HTR-8/SVneo (cell line): ENCODE measurements at regions not wholly inside any gene's neighbourhood (a gene's known extent, or its start where the extent isn't known, plus 50 kb on each side); places are given as distances from the start of the nearest gene placed in this dataset.

Experiments used
- DNase-seq: peaks from one replicate; pipeline ENCODE4 v3.0.0; 2011; ENCODE audit warnings: low spot score, mixed read lengths; ENCODE audit not compliant: insufficient read length
- FAIRE-seq: peaks from 2 replicates; lab custom pipeline; 2011; peaks lifted over from hg19 to GRCh38; lab: Jason Lieb, UNC

- FAIRE-seq (no peak), DNase-seq (peak; percentile 31)
These were observed 214.4 kb upstream of the KIAA1217 start for GRCh38 chr10:23994459-23995046.

- DNase-seq (no peak), FAIRE-seq (no peak)
These were observed 209.5 kb upstream of the KIAA1217 start for GRCh38 chr10:23999445-23999844.

GRCh38 chr10:24000271-24000813 lies 208.6 kb upstream of the KIAA1217 start:
- FAIRE-seq (no peak), DNase-seq (no peak)

DNA sequence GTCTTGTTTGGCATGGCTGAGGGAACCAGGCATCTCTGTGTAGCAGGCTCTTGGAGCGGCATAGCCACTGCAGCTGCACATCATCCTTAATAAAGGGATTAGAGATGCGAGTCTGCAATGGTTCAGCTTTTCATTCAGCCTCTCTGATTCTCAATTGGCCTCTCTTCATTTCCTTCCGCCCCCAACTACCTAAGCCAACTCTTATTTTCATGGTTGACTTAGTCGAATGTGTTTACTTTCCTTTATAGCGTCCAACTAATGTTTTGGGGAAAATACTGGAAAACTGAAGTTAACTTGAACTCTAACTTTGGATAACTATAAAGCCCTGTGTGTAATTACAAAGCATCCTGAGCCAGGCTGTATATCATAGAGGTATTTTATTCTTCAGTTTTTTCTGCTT lies 202.2 kb upstream of the KIAA1217 start:
- DNase-seq (no peak), FAIRE-seq (no peak)

DNA sequence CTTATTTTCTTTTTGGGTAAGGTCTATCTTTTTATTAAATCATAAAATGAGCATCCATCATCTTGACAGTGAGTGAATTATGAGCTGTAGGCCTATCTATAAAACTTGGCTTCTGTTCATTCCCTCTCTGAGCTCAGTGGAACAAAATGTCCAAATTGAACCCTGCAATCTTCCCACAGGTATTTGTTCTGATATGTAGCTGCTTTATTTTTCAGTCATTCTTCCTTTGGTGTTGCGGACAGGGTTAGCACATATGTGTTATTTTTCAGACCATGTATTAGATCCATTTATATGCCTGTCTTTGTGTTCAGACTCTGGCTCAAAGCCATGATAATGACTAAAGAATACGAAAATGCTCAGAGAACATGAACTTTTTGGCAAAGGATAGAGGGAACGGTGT lies 201.6 kb upstream of the KIAA1217 start:
- no peak for DNase-seq
- FAIRE-seq: no peak

DNA sequence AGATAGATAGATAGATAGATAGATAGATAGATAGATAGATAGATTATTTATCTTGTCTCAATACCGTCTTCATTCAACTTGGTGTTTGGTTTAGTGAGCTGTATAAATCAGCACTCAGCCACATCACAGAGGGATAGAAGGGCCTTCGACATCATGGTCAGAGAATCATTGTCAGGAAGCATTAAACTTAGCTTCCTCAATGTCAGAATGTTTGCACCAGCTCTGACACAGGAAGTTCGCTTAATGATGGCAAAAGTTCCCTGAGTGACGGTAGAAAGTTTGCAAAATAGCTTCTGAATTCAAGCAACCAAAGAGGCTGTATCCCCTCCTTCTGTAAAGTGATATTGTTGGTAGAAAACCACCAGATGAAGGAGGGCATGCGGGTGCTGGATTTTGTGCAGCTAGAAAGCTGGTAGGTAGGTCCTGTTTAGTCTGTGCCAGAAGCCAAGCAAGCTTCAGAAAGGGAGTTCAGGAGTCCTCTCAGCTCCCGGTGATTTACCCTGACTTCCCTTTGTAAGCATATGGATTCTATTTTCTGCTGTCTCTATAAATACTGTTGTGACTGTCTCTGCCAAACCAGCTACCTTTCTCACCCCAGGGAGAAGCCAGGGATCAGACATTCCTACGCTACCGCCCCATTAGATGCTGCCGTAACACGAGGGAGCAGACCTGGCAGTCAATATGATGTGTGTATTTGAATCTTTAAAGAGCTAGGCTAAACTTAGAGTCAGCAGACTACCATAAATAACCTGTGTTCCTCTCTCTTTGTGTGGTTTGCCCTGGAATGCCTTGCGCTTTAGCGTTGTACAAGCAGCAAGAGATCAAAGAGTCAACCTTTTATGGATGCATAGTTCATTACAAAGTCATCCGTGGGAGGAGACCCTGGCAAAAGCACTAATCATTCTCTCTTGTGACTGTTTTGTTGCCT lies 200.5 kb upstream of the KIAA1217 start:
- FAIRE-seq: no peak
- no peak for DNase-seq

DNA sequence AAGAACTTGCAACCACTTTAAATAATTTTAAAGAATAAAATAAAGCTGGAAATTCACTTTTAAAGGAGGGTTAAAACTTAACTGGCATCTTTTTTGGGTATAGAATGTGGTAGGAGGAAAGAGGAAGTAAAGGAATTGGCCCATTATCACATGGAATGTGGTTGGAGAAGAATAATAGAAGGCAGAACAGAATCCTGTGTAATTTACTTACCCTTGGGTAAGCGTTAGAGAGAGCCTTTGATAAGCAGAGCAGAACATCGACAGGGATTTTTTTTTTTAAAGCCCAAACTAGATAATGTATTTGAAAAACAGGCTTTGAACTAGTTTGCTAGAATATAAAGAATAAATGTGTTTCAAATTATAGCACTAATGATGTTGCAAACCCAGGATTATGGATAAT lies 199.8 kb upstream of the KIAA1217 start:
- no peak for DNase-seq
- FAIRE-seq: no peak

DNA sequence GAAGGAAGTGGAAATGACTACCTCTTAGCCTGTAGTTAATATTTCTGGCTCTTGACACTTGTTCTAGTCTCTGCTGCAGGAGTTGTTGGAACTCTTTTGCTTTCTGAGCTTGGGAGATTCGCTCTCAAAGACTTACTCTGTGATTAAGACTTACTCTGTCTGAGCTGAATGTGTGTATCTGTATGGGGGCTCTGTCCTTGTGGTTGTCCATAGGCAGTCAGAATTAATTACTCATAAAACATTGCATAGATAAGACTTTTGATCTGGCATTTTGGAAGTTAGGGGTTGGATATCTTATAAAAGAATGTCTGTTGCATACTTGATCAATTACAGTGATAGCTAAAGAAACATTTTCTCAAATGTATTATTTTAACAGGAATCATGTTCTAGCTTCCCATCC lies 199.2 kb upstream of the KIAA1217 start:
- FAIRE-seq (no peak), DNase-seq (no peak)

DNA sequence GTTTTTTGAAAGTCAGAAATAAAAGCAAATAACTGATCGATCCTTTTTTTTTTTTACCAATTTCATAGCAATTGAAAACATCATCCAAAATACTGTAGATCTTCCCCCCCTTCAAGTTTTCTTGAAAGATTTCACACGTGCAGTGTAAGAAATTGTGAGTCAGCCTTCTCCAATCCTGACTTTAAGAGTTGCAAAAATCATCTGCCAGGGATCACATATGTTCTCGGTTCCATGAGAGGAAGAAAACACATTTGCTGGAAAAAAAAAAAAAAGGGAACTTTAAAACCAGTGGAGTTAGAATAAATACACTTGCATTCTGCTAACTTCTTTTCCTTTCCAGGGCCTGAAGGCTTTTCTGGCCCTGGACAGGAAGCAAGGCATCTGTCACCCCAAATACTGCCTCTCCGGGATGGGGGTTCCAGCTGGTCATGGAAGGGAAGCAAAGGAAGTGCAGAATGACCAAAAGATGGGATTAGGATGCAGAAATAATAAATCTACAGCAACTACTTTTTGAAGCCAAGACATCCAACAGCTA lies 198.4 kb upstream of the KIAA1217 start:
- FAIRE-seq (no peak), DNase-seq (no peak)

DNA sequence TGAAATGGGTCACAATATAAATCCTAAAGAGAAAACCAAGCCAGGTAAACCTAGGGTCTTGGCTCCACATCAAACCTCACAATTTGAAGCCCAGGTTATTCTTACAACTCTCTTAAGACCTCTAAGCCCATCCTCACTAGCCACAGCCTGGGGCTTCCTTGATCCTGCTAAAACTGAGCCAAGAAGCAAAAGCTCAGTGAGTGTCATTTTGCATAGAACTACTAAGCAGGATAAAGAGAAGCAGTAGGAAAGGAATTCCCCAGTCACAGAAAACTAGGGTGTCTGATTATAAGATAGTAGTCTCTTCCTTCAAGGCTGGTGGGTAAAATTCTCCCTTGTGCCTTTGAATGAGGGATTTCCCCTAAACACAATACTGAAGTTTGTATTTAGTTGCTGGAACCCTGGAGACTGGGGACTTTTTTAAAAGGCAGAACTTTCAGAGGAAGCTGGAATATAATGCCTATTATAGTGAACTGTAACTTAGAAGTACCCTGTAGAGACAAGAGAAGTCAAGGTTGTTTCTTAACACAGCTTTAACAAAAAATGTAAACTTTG lies 196.6 kb upstream of the KIAA1217 start:
- no peak for FAIRE-seq
- no peak for DNase-seq

GRCh38 chr10:24027107-24027506 lies 181.8 kb upstream of the KIAA1217 start:
- DNase-seq: no peak
- no peak for FAIRE-seq

DNA sequence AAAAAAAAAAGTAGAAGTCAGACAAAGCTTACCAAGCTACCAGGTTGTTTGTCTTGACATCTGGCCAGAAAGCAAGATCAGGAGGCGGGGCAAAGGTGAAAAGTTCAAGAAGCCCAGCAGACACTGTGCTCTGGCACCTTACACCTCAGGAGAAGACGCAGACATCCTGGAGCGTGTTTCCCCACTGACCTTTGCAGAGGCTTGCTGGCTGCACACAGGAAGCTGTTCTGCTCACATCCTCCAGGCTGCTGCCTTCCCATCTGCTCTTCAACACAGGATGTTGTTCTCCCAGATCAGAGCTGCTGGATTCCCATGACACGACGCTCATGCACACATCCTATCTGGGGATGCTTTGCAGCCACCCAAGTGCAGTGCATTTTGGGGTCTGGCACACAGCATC lies 174.4 kb upstream of the KIAA1217 start:
- FAIRE-seq: no peak

DNA sequence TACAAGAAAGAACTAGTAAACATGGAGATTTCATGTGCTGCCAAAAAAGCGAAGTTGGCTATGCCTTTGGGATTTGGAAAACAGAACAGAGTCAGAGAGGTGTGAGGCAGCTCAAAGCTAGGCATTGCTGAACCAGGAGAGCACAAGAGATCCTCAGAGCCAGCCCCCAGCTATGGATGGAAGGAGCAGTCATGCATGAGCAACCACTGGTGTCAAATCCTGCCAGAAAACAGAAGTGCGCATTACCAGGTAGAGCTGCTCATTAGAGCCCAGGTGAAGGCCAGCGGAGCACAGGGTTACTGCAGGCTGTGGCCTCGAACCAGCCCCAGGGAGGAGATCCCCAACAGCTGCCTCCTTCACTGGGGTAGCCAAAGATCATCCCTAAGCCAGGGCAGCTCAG lies 173.2 kb upstream of the KIAA1217 start:
- DNase-seq: no peak
- no peak for FAIRE-seq

More for the DNA sequence above, 174.4 kb upstream of the KIAA1217 start:
- no peak for DNase-seq

DNA sequence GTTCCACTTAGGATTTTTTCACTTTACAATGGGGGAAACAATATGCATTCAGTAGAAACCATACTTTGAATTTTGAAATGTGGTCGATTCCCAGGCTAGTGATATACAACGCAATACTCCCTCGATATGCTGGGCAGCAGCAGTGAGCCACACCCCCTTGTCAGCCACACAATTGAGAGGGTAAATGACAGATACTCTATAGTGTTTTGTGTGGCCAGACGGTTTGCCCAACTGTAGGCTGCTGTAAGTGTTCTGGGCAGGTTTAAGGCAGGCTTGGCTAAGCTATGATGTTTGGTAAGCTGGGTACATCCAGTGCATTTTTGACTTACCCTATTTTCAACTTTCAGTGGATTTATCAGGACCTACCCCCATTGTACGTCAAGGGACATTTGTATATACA lies 169.6 kb upstream of the KIAA1217 start:
- FAIRE-seq (no peak), DNase-seq (no peak)

DNA sequence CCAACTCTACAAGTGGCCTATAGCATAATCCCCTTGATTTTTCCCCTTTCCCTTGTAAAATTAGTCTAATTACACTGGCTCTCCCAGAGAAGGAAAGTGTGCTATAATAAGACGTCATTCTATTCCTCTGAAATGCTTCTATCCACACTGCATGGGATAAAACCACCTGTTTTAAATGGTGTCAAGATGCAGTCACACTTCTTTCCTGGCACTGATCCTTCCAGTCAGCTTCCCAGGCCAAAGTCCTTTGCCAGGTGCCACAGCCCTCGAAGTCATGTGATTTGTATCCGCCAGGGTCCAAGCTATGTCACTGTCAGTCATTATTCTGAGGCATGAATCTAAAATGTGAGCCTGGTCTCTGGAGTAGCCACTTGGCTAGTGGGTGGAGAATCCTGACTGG lies 169.0 kb upstream of the KIAA1217 start:
- FAIRE-seq: no peak
- no peak for DNase-seq

- no peak for FAIRE-seq
- DNase-seq: no peak
These were observed 167.9 kb upstream of the KIAA1217 start for GRCh38 chr10:24041034-24041433.

GRCh38 chr10:24041834-24042233 lies 167.1 kb upstream of the KIAA1217 start:
- DNase-seq (no peak), FAIRE-seq (no peak)

GRCh38 chr10:24042884-24043283 lies 166.1 kb upstream of the KIAA1217 start:
- DNase-seq: no peak
- no peak for FAIRE-seq

- DNase-seq: no peak
- no peak for FAIRE-seq
These were observed 162.9 kb upstream of the KIAA1217 start for GRCh38 chr10:24046060-24046459.

DNA sequence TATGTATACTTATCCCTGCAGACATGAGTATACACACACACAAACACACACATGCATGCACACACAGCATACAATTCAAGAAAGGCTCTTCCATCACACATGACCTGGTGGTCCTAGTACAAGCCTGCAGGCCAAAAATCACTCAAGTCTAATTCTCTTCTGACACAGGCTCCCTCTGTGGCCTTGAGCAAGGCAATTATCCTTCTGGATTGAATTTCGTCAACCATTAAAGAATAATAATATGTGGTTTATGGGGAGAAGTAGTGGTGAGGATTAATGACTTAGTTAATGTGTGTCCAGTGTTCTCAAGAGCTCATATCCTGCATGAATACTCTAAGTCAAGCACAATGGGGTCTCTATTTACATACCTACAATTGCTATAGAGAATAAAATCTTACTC lies 161.8 kb upstream of the KIAA1217 start:
- no peak for FAIRE-seq
- DNase-seq: no peak

GRCh38 chr10:24054421-24054820 lies 154.5 kb upstream of the KIAA1217 start:
- DNase-seq: no peak
- no peak for FAIRE-seq
